ENCODE measurements at regions not wholly inside any gene's neighbourhood (a gene's known extent, or its start where the extent isn't known, plus 50 kb on each side); places are given as distances from the start of the nearest gene placed in this dataset.

DNA sequence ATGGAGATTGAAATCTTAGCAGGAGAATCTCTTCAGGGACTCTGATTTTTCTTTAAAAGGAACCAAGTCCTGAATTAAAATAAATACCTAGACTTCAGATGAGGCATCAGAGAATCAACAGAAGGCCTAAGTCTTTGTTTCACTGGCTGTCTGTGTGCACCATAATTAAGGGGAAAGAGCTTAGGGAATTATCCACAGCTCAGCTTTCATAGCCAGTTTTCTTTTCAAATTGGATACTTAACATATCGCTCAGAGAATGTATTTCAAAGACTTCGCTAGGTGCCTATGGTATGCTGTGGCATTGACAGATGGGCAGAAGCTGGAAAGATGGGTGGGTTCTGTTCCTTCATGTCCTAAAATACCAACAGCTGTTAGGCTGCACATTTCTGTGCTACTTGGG is 325.8 kb downstream of the TMEM38B start:
- Histone ChIP-seq H3K9me3 (ENCODE audit: control insufficient read depth, low read depth, low read length) (no peaks in the 10 kb centered on the region), H3K9me1 (ENCODE audit: control insufficient read depth, extremely low read depth, insufficient read depth, low read length) (no peaks in the 10 kb centered on the region), H3K4me3 (ENCODE audit: control insufficient read depth in 2 of 3, extremely low read depth in 1 of 3, insufficient read depth in 2 of 3, low read depth in 1 of 3, low read length in 3 of 3) (no peak overlapping the region), H3K27ac (ENCODE audit: control insufficient read depth, insufficient read depth, low read length) (no peak overlapping the region), H3K4me2 (ENCODE audit: control insufficient read depth, extremely low read depth, insufficient read depth, low read depth, low read length) (no peak overlapping the region), H3K9ac (ENCODE audit: control insufficient read depth, extremely low read depth, insufficient read depth, low read length) (no peak overlapping the region), H3K4me1 (ENCODE audit: control insufficient read depth, extremely low read depth, insufficient read depth, low read length) (no peaks in the 10 kb centered on the region), H3K27me3 (ENCODE audit: control insufficient read depth, extremely low read depth, insufficient read depth, low read length) (no peaks in the 10 kb centered on the region), H2AFZ (ENCODE audit: control insufficient read depth, low read length) (no peak overlapping the region), H3K79me2 (ENCODE audit: control insufficient read depth, insufficient read depth, low read length) (no peaks in the 10 kb centered on the region), H4K20me1 (ENCODE audit: control insufficient read depth, extremely low read depth, insufficient read depth, low read length) (no peaks in the 10 kb centered on the region), H3K36me3 (ENCODE audit: control insufficient read depth in 2 of 2, extremely low read depth in 1 of 2, insufficient read depth in 2 of 2, low read length in 2 of 2) (no peaks in the 10 kb centered on the region)
- dilution Hi-C loops (cut with MboI; ENCODE audit: extremely low pct_ligation_motif_present, low sequenced_read_pairs) = no loop called here
- TF ChIP-seq, protein P1, sequence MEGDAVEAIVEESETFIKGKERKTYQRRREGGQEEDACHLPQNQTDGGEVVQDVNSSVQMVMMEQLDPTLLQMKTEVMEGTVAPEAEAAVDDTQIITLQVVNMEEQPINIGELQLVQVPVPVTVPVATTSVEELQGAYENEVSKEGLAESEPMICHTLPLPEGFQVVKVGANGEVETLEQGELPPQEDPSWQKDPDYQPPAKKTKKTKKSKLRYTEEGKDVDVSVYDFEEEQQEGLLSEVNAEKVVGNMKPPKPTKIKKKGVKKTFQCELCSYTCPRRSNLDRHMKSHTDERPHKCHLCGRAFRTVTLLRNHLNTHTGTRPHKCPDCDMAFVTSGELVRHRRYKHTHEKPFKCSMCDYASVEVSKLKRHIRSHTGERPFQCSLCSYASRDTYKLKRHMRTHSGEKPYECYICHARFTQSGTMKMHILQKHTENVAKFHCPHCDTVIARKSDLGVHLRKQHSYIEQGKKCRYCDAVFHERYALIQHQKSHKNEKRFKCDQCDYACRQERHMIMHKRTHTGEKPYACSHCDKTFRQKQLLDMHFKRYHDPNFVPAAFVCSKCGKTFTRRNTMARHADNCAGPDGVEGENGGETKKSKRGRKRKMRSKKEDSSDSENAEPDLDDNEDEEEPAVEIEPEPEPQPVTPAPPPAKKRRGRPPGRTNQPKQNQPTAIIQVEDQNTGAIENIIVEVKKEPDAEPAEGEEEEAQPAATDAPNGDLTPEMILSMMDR (optimal IDR thresholded peaks at IDR 0.05 in 1 of 3, IDR thresholded peaks at IDR 0.05 in 1 of 3, conservative IDR thresholded peaks at IDR 0.05 in 1 of 3; ENCODE audit: extremely low read depth in 1 of 3, insufficient read depth in 2 of 3, low read length in 3 of 3) = no peak
- TF ChIP-seq EZH2 (IDR thresholded peaks at IDR 0.05; ENCODE audit: low read length) = no peak
- FAIRE-seq (no peak), DNase-seq (ENCODE audit: low read depth, low spot score) (no peak)

DNA sequence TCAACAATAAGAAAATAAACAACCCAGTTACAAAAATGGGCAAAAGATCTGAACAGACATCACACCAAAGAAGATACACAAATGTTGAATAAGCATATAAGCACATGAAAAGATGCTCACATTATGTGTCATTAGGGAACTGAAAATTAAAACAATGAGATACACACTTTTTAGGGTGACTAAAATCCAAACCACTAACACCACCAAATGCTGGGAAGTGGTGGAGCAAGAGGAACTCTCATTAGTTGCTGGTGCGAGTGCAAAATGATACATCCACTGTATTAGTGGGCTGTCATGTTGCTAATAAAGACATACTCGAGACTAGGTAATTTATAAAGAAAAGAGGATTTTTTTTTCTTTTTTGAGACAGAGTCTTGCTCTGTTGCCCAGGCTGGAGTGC is 329.1 kb downstream of the TMEM38B start:
- Histone ChIP-seq H2AFZ (ENCODE audit: control insufficient read depth, low read length) (no peak overlapping the region), H3K4me2 (ENCODE audit: control insufficient read depth, extremely low read depth, insufficient read depth, low read depth, low read length) (no peak overlapping the region), H3K9me1 (ENCODE audit: control insufficient read depth, extremely low read depth, insufficient read depth, low read length) (no peaks in the 10 kb centered on the region), H3K9me3 (ENCODE audit: control insufficient read depth, low read depth, low read length) (no peaks in the 10 kb centered on the region), H3K4me3 (ENCODE audit: control insufficient read depth in 2 of 3, extremely low read depth in 1 of 3, insufficient read depth in 2 of 3, low read depth in 1 of 3, low read length in 3 of 3) (no peak overlapping the region), H3K27ac (ENCODE audit: control insufficient read depth, insufficient read depth, low read length) (no peak overlapping the region), H3K79me2 (ENCODE audit: control insufficient read depth, insufficient read depth, low read length) (no peaks in the 10 kb centered on the region), H4K20me1 (ENCODE audit: control insufficient read depth, extremely low read depth, insufficient read depth, low read length) (no peaks in the 10 kb centered on the region), H3K9ac (ENCODE audit: control insufficient read depth, extremely low read depth, insufficient read depth, low read length) (no peak overlapping the region), H3K27me3 (ENCODE audit: control insufficient read depth, extremely low read depth, insufficient read depth, low read length) (no peaks in the 10 kb centered on the region), H3K4me1 (ENCODE audit: control insufficient read depth, extremely low read depth, insufficient read depth, low read length) (no peaks in the 10 kb centered on the region), H3K36me3 (ENCODE audit: control insufficient read depth in 2 of 2, extremely low read depth in 1 of 2, insufficient read depth in 2 of 2, low read length in 2 of 2) (no peaks in the 10 kb centered on the region)
- DNase-seq (ENCODE audit: low read depth, low spot score) (no peak), FAIRE-seq (no peak)
- dilution Hi-C loops (cut with MboI; ENCODE audit: extremely low pct_ligation_motif_present, low sequenced_read_pairs) = no loop called here
- no peak for TF ChIP-seq EZH2 (IDR thresholded peaks at IDR 0.05; ENCODE audit: low read length)
- TF ChIP-seq, protein P1 (optimal IDR thresholded peaks at IDR 0.05 in 1 of 3, IDR thresholded peaks at IDR 0.05 in 1 of 3, conservative IDR thresholded peaks at IDR 0.05 in 1 of 3; ENCODE audit: extremely low read depth in 1 of 3, insufficient read depth in 2 of 3, low read length in 3 of 3) = no peak
